ENCODE measurements at regions not wholly inside any gene's neighbourhood (a gene's known extent, or its start where the extent isn't known, plus 50 kb on each side); places are given as distances from the start of the nearest gene placed in this dataset.

GRCh38 chr1:63223426-63223825 is 98.9 kb upstream of the FOXD3 start:
- no peak for DNase-seq (ENCODE audit: low read depth)
- TF ChIP-seq, protein P1, sequence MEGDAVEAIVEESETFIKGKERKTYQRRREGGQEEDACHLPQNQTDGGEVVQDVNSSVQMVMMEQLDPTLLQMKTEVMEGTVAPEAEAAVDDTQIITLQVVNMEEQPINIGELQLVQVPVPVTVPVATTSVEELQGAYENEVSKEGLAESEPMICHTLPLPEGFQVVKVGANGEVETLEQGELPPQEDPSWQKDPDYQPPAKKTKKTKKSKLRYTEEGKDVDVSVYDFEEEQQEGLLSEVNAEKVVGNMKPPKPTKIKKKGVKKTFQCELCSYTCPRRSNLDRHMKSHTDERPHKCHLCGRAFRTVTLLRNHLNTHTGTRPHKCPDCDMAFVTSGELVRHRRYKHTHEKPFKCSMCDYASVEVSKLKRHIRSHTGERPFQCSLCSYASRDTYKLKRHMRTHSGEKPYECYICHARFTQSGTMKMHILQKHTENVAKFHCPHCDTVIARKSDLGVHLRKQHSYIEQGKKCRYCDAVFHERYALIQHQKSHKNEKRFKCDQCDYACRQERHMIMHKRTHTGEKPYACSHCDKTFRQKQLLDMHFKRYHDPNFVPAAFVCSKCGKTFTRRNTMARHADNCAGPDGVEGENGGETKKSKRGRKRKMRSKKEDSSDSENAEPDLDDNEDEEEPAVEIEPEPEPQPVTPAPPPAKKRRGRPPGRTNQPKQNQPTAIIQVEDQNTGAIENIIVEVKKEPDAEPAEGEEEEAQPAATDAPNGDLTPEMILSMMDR (conservative IDR thresholded peaks at IDR 0.05; ENCODE audit: control insufficient read depth, insufficient read depth, low read depth, low read length): no peak
- no peak overlapping the region for H3K4me3 ChIP-seq (ENCODE audit: control insufficient read depth, low read depth, low read length)

DNA sequence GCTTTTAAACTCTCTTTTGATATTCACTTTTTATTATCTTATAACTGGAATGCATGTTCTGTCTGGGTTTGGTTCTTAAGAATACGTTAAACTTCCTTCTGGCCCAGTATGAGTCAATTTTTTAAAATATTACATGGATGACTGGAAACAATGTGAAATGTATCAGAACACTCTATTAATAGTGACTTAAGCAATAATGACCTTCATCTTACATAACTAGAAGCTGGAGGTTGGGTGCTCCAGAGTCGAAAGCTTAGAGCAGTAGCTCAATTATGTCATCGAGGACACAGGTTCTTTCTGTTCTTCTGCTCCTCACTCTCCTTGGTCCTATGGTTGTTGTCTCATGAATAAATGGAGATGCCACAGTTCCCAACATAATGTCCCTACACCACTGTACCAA is 91.6 kb upstream of the FOXD3 start:
- no peak overlapping the region for H3K4me3 ChIP-seq (ENCODE audit: control insufficient read depth, low read depth, low read length)
- no peak for DNase-seq (ENCODE audit: low read depth)
- TF ChIP-seq, protein P1 (conservative IDR thresholded peaks at IDR 0.05; ENCODE audit: control insufficient read depth, insufficient read depth, low read depth, low read length): no peak

GRCh38 chr1:63238721-63239120 is 83.6 kb upstream of the FOXD3 start:
- TF ChIP-seq, protein P1 (conservative IDR thresholded peaks at IDR 0.05; ENCODE audit: control insufficient read depth, insufficient read depth, low read depth, low read length): no peak
- no peak for DNase-seq (ENCODE audit: low read depth)
- H3K4me3 ChIP-seq (ENCODE audit: control insufficient read depth, low read depth, low read length): no peak overlapping the region

DNA sequence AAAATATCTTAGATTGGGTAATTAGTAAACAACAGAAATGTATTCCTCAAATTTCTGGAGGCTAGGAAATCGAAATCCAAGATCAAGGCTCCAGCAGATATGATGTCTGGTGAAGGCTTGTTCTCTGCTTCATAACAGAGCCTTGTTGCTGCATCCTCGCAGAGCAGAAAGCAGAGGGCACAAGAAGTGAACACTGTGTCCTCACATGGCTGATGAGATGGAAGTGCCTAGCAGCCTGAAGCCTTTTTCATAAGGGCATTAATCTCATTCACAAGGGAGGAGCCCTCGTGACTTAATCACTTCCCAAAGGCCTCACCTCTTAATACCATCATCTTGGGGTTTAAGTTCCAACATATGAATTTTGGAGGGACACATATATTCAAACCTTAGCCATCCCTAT is 77.2 kb upstream of the FOXD3 start:
- no peak for DNase-seq (ENCODE audit: low read depth)
- no peak overlapping the region for H3K4me3 ChIP-seq (ENCODE audit: control insufficient read depth, low read depth, low read length)
- TF ChIP-seq, protein P1 (conservative IDR thresholded peaks at IDR 0.05; ENCODE audit: control insufficient read depth, insufficient read depth, low read depth, low read length): no peak

DNA sequence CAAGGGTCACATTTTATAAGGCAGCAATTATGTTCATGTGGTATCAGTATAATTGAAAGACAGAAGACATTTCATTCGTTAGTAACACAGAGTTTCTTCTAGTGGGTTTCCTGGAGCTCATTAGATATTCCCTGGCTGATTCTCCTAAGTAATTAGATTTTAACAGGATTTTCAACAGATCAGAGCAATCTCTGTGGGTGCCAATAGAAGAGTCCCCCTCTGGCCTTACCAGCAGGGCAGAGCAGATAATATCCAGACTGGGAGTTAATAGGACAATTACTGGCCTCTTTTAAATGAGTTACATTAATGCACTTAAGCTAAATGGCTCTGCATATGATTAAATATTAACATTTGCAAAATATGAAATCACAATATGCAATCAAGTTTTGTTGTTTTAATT is 74.2 kb upstream of the FOXD3 start:
- TF ChIP-seq, protein P1 (conservative IDR thresholded peaks at IDR 0.05; ENCODE audit: control insufficient read depth, insufficient read depth, low read depth, low read length): no peak
- DNase-seq (ENCODE audit: low read depth): no peak
- no peak overlapping the region for H3K4me3 ChIP-seq (ENCODE audit: control insufficient read depth, low read depth, low read length)

- TF ChIP-seq, protein P1 (conservative IDR thresholded peaks at IDR 0.05; ENCODE audit: control insufficient read depth, insufficient read depth, low read depth, low read length): no peak
- no peak overlapping the region for H3K4me3 ChIP-seq (ENCODE audit: control insufficient read depth, low read depth, low read length)
- peak; percentile 9 for DNase-seq (ENCODE audit: low read depth)
Observed at GRCh38 chr1:63255153-63255552, 67.2 kb upstream of the FOXD3 start.

Measured in fibroblast of mammary gland (primary cell).